ENCODE measurements at regions not wholly inside any gene's neighbourhood (a gene's known extent, or its start where the extent isn't known, plus 50 kb on each side); places are given as distances from the start of the nearest gene placed in this dataset.

DNA sequence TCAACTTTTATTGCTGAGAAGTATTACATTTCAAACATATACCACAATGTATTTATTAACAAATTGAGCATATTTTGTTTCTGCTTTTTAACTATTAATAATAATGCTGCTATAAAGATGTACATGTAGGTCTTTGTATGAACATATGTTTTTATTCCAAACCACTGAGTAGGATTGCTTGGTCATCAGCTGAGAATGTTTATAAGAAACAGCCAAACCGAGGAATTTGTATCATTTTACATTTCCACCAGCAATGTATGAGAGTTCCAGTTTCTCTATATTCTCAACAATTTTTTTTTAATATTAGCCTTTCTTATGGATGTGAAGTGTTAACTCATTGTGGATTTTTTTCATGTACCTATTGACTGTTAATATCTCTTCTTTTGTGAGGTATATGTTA, 119.5 kb upstream of the MDFIC2 start:
- Mint-ChIP-seq H3K27me3 (peaks cover 44% of the 10 kb centered on the region), H3K36me3 (ENCODE audit: insufficient read depth) (no peaks in the 10 kb centered on the region), H3K27ac (no peak overlapping the region), H3K4me1 (ENCODE audit: low read depth) (peaks cover 8% of the 10 kb centered on the region), H3K4me3 (ENCODE audit: low read depth) (no peak overlapping the region), H3K9me3 (ENCODE audit: low read depth) (peaks cover 5% of the 10 kb centered on the region)
- TF ChIP-seq, protein P1, sequence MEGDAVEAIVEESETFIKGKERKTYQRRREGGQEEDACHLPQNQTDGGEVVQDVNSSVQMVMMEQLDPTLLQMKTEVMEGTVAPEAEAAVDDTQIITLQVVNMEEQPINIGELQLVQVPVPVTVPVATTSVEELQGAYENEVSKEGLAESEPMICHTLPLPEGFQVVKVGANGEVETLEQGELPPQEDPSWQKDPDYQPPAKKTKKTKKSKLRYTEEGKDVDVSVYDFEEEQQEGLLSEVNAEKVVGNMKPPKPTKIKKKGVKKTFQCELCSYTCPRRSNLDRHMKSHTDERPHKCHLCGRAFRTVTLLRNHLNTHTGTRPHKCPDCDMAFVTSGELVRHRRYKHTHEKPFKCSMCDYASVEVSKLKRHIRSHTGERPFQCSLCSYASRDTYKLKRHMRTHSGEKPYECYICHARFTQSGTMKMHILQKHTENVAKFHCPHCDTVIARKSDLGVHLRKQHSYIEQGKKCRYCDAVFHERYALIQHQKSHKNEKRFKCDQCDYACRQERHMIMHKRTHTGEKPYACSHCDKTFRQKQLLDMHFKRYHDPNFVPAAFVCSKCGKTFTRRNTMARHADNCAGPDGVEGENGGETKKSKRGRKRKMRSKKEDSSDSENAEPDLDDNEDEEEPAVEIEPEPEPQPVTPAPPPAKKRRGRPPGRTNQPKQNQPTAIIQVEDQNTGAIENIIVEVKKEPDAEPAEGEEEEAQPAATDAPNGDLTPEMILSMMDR (IDR thresholded peaks at IDR 0.05; ENCODE audit: unreplicated experiment) = no peak
- DNase-seq (ENCODE audit: low spot score, unreplicated experiment) = no peak

DNA sequence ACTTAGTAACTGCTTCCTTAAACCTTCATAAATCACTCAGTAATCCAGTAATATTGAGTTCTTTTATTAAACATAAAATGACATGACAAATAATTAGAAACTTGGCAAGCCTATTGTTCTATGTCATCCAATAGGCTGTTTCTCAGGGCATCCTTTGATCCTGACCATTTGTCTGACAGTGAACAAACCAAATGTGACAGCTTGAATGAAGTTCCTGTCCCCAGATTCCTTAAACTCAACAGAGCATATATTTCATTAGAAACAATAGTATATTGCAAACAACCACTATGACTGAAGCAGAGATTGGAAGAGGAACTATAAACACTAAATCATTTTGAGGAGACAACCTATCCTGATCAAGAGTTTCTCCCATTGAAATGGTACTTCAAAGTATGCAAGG, 113.6 kb upstream of the MDFIC2 start:
- Mint-ChIP-seq H3K9me3 (ENCODE audit: low read depth) (peaks cover 5% of the 10 kb centered on the region), H3K36me3 (ENCODE audit: insufficient read depth) (no peaks in the 10 kb centered on the region), H3K27me3 (peaks cover 29% of the 10 kb centered on the region), H3K4me3 (ENCODE audit: low read depth) (no peak overlapping the region), H3K27ac (no peak overlapping the region), H3K4me1 (ENCODE audit: low read depth) (peaks cover 2% of the 10 kb centered on the region)
- TF ChIP-seq, protein P1 (IDR thresholded peaks at IDR 0.05; ENCODE audit: unreplicated experiment) = no peak
- DNase-seq (ENCODE audit: low spot score, unreplicated experiment) = no peak

DNA sequence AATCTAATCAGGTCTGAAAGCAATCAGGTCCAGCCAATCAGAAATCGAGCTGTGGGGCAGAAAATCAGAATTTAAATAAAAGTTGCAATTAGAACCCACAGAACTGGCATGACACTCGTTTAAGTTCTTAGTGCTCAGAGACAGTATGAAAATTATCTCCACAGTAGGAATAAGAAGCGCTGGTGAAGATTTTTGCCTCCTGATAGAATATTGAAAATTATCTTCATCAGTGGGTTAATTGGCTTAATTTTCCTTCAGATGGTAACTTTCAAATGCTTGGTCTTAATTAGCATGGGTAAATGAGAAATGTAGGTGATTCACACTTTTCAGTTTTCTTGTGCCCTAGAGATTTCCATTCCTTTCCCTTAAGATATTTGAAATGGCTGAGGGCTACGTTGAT, 109.1 kb upstream of the MDFIC2 start:
- Mint-ChIP-seq H3K36me3 (ENCODE audit: insufficient read depth) (no peaks in the 10 kb centered on the region), H3K4me3 (ENCODE audit: low read depth) (no peak overlapping the region), H3K9me3 (ENCODE audit: low read depth) (peaks cover 4% of the 10 kb centered on the region), H3K27me3 (peaks cover 33% of the 10 kb centered on the region), H3K4me1 (ENCODE audit: low read depth) (no peaks in the 10 kb centered on the region), H3K27ac (no peak overlapping the region)
- TF ChIP-seq, protein P1 (IDR thresholded peaks at IDR 0.05; ENCODE audit: unreplicated experiment) = no peak
- DNase-seq (ENCODE audit: low spot score, unreplicated experiment) = no peak

DNA sequence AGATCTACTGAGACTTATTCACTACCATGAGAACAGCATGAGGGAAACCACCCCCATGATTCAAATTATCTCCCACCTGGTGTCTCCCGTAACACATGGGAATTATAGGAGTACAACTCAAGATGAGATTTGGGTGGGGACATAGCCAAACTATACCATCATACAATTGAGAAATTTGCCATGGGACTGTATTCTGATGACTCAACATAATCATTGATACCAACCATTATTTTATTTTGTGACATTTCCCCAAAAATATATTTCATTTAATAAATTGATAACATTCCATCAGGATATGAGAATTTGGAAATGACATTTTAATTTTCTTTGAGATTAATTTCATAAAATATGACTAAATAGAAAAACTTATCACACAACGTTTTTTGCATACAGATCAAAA, 96.6 kb upstream of the MDFIC2 start:
- TF ChIP-seq, protein P1 (IDR thresholded peaks at IDR 0.05; ENCODE audit: unreplicated experiment) = no peak
- no peak for DNase-seq (ENCODE audit: low spot score, unreplicated experiment)
- H3K27ac Mint-ChIP-seq = no peak overlapping the region
- H3K4me1 Mint-ChIP-seq (ENCODE audit: low read depth) = peaks cover 1% of the 10 kb centered on the region
- H3K27me3 Mint-ChIP-seq = no peaks in the 10 kb centered on the region
- peaks cover 1% of the 10 kb centered on the region for H3K36me3 Mint-ChIP-seq (ENCODE audit: insufficient read depth)
- H3K4me3 Mint-ChIP-seq (ENCODE audit: low read depth) = no peak overlapping the region
- peaks cover 22% of the 10 kb centered on the region for H3K9me3 Mint-ChIP-seq (ENCODE audit: low read depth)

DNA sequence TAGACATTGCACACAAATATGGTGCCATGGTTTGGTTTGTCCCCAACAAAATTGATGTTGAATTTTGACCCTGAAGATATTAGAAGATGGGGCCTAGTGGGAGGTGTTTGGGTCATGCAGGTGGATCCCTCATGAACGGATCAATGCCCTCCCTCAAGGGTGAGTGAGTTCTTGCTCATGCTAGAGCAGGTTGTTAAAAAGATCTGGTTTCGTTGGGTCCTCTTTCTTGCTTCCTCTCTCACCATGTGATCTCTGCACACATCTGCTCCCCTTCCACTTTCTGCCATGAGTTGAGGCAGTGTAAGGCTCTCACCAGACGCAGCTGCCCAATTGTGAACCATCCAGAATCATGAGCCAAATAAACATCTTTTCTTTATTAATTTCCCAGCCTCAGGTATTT, 87.8 kb upstream of the MDFIC2 start:
- H3K4me3 Mint-ChIP-seq (ENCODE audit: low read depth) = no peak overlapping the region
- no peak overlapping the region for H3K27ac Mint-ChIP-seq
- DNase-seq (ENCODE audit: low spot score, unreplicated experiment) = no peak
- H3K4me1 Mint-ChIP-seq (ENCODE audit: low read depth) = no peaks in the 10 kb centered on the region
- no peaks in the 10 kb centered on the region for H3K27me3 Mint-ChIP-seq
- H3K36me3 Mint-ChIP-seq (ENCODE audit: insufficient read depth) = no peaks in the 10 kb centered on the region
- TF ChIP-seq, protein P1 (IDR thresholded peaks at IDR 0.05; ENCODE audit: unreplicated experiment) = no peak
- no peaks in the 10 kb centered on the region for H3K9me3 Mint-ChIP-seq (ENCODE audit: low read depth)
